Breast epithelium (tissue), 4 donors: ENCODE measurements at regions not wholly inside any gene's neighbourhood (a gene's known extent, or its start where the extent isn't known, plus 50 kb on each side); places are given as distances from the start of the nearest gene placed in this dataset.
"Not testable (repeated sequence)": the region's sequence is repeated elsewhere in the genome, so short reads cannot be mapped to it uniquely, and the experiment has no call there.

Experiments
- DNase-seq, 2 donors: peaks; one replicate each; pipeline ENCODE4 v3.0.0-alpha.2; 2019; ENCODE audit warnings: low spot score in 2 of 2
- H3K27ac ChIP-seq, 2 donors: fragments of 200-600 bp; sonication (generic) in 1 of 2; one replicate each; pipeline ENCODE4 v1.5.1; 2016 to 2019; ENCODE audit warnings: mild to moderate bottlenecking in 1 of 2
- H3K27me3 ChIP-seq, 2 donors: fragments of 200-600 bp; sonication (generic) in 1 of 2; one replicate each; pipeline versions ENCODE4 v1.5.1 to v1.6.0; 2017 to 2019; ENCODE audit warnings: control low read depth in 1 of 2, mild to moderate bottlenecking in 1 of 2
- H3K36me3 ChIP-seq: fragments of 200-600 bp; one replicate; pipeline ENCODE4 v1.5.1; 2019
- H3K4me1 ChIP-seq, 2 donors: fragments of 200-600 bp; sonication (generic); one replicate each; pipeline ENCODE4 v1.5.1; 2016 to 2019; ENCODE audit warnings: control low read depth in 1 of 2
- H3K4me3 ChIP-seq, 3 donors: fragments of 200-600 bp; sonication (generic); 1 replicate in 2 of 3; 2 replicates in 1 of 3; pipeline ENCODE4 v1.5.1; 2016 to 2019; ENCODE audit warnings: mild to moderate bottlenecking in 3 of 3, moderate library complexity in 2 of 3
- H3K9me3 ChIP-seq, 2 donors: fragments of 200-600 bp; sonication (generic) in 1 of 2; one replicate each; pipeline ENCODE4 v1.5.1; 2016 to 2019; ENCODE audit warnings: control low read depth in 1 of 2
- POLR2A ChIP-seq: fragments of 450-650 bp; IDR thresholded peaks from one replicate; pipeline ENCODE4 v1.6.1; 2016; ENCODE audit warnings: antibody characterized with exemption, mild to moderate bottlenecking, moderate library complexity
- POLR2AphosphoS5 ChIP-seq, 3 donors: sonication (generic); formaldehyde crosslinking; IDR thresholded peaks; one replicate each; pipeline ENCODE4 v1.6.1; 2017; ENCODE audit warnings: antibody characterized with exemption in 3 of 3
- intact Hi-C: fragments of 100-400 bp; cut with DNase I; formaldehyde crosslinking; loops from one replicate; pipeline ENCODE4 v1.15.1; 2023; ENCODE audit warnings: low total_unique reads
- TF ChIP-seq, protein P1 (sequence below), 3 donors: fragments of 450-650 bp; IDR thresholded peaks; one replicate each; pipeline ENCODE4 v1.5.1; 2016 to 2017; ENCODE audit warnings: antibody characterized with exemption in 3 of 3, mild to moderate bottlenecking in 3 of 3, moderate library complexity in 3 of 3

DNA sequence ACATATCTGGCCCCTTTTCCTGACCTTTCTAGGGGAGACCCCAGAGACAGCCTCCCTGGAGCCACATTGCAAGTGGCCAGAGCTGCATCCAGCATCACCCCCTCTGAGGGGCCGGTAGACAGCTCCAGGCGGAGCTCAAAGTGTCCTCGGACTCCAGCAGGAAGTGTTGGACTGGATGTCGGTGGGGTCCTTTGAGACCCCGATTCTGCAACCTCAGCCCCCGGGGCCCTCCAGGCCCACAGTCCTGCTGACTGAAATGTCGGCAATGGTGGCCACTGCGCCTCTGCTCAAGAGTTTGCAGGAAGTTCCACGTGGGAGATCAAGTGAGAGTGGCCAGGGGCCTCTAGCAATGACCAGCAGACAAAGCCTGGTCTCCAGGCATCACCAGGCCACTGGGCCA, 115.9 kb upstream of the FOXD4L5 start:
- H3K27ac ChIP-seq = no peak overlapping the region

DNA sequence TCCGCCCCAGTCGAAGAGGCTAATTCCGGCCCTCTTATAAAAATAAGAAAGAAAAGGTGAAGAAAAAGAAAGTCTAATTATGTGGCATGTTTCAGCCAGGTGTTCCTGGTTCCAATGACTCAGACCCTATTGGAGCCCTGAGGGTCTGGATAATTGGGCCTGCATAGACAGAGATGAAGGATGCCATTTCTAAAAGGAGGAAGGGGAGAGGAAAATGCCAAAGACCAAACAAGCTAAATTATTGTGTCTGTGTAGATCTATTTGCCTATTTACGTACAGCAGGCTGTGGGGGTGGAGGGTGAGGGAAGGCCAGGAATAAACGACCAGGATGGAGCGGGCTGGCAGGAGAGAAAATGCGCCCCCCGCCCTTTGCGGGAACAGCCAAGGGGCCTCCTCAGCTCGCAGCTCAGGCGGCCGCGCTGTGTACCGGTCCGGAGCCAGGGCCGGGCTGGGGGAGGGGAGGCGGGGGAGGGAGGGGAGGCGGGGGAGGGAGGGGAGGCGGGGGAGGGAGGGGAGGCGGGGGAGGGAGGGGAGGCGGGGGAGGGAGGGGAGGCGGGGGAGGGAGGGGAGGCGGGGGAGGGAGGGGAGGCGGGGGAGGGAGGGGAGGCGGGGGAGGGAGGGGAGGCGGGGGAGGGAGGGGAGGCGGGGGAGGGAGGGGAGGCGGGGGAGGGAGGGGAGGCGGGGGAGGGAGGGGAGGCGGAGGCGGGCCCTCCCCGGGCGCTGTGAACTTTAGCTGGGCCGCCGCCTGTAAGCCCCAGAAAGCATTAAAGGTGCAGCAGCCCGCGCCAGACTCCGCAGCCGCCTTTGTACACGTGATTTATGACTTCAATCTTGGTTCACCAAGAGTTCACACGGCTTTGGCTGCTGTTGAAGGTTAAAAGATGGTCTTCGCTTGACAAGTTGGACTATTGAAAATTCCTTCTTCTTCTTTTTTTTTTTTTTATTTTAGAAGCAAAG, 113.0 kb upstream of the FOXD4L5 start:
- not testable (repeated sequence) for H3K4me3 ChIP-seq, H3K27ac ChIP-seq
- peak in 1 of 2 donors; percentile 10 for DNase-seq

More for the DNA sequence above, 115.9 kb upstream of the FOXD4L5 start:
- no peaks in the 10 kb centered on the region for H3K4me1 ChIP-seq
- H3K27me3 ChIP-seq = no peaks in the 10 kb centered on the region
- no peaks in the 10 kb centered on the region for H3K36me3 ChIP-seq
- H3K9me3 ChIP-seq = peaks cover 8 to 10% of the 10 kb centered on the region in 2 donors
- H3K4me3 ChIP-seq = no peak overlapping the region
- TF ChIP-seq POLR2AphosphoS5 (IDR thresholded peaks at IDR 0.05) (no peak), POLR2A (no peak)
- TF ChIP-seq, protein P1, sequence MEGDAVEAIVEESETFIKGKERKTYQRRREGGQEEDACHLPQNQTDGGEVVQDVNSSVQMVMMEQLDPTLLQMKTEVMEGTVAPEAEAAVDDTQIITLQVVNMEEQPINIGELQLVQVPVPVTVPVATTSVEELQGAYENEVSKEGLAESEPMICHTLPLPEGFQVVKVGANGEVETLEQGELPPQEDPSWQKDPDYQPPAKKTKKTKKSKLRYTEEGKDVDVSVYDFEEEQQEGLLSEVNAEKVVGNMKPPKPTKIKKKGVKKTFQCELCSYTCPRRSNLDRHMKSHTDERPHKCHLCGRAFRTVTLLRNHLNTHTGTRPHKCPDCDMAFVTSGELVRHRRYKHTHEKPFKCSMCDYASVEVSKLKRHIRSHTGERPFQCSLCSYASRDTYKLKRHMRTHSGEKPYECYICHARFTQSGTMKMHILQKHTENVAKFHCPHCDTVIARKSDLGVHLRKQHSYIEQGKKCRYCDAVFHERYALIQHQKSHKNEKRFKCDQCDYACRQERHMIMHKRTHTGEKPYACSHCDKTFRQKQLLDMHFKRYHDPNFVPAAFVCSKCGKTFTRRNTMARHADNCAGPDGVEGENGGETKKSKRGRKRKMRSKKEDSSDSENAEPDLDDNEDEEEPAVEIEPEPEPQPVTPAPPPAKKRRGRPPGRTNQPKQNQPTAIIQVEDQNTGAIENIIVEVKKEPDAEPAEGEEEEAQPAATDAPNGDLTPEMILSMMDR (IDR thresholded peaks at IDR 0.05) = no peak
- intact Hi-C loops = no loop called here
- no peak for DNase-seq

DNA sequence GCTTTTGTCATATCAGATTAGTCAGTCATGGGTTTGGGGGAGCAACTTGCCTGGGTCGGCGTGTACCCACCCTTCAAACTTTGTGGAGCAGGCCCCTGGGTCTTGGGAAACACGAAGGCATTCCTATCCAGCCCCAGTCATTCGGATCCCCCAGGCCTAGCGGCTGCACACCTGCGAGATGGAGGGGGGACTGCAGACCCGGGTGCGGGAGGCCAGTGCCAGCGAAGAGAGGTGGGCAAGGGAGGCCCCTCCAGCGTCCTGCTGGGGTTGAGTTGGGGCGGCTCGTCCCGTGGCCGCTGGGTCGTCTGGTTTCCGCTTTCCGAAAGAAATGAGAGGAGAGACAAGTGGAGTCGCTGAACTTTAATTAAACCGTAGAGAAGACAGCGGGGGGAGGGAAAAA, 112.2 kb upstream of the FOXD4L5 start:
- H3K9me3 ChIP-seq, DNase-seq, H3K36me3 ChIP-seq, H3K4me3 ChIP-seq, H3K27me3 ChIP-seq, intact Hi-C loops, H3K27ac ChIP-seq, H3K4me1 ChIP-seq: not testable (repeated sequence)

More for the DNA sequence above, 113.0 kb upstream of the FOXD4L5 start:
- H3K36me3 ChIP-seq, intact Hi-C loops, H3K27me3 ChIP-seq, H3K4me1 ChIP-seq: not testable (repeated sequence)
- H3K9me3 ChIP-seq = peaks cover 8 to 10% of the 10 kb centered on the region in 2 donors

DNA sequence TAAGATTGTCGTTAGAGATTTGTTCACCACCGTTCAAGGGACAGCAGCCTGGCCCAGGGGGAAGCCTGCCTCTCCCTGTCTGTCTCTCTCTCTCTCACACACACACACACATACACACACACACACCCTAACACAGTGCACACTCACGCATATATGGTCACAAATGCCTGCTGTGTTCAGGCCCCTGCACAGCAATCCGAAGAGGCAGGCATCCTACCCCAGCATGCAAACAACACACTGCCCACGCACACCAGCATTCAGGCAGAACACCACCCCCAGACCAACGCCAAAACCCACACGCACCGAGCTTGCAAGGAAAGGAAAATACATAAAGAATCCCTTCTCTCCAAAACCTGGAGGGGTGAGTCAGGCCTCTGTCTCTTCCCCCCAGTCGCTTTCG, 111.6 kb upstream of the FOXD4L5 start:
- H3K4me1 ChIP-seq, H3K27me3 ChIP-seq, H3K9me3 ChIP-seq, H3K36me3 ChIP-seq, H3K4me3 ChIP-seq, intact Hi-C loops, H3K27ac ChIP-seq, DNase-seq: not testable (repeated sequence)

DNA sequence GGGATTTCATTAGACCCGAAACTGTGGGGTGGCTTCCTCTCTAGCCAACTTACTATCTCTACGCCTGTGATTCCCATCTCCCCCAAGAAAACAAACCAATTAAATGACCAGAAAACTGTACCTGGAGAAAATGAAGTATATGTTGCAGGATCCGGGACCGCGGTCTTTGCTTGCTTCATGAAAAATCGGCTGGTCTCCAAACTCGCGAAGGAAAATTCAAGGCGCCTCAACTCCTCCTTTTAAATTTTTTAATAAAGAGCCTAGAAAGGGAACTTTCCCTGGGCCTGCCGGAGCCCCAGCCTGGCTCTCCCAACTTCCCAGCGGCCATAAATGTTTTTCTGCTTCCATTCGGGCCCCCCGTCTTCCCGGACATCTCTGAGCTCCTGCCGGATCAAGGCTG, 110.8 kb upstream of the FOXD4L5 start:
- H3K4me3 ChIP-seq, H3K27ac ChIP-seq, intact Hi-C loops: not testable (repeated sequence)

DNA sequence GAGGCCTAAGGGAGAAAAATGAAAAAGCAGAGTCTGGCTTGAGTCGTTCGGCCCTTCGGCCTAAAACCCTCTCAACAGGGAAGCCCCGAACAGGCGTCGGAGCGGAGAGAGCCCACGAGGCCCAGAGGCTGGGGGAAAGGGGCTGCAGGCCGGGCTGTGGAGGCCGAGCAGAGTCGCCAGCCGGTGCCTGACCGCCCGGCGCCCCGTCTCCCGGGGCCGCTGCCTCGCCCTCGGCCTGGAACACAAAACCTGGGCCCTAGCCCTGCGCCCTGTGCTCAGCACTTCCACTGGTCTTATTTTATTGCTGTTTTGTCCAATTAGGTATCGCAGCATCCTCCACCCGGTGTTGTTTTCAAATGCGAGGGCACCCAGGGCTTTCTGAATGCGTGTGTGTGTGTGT, 110.1 kb upstream of the FOXD4L5 start:
- DNase-seq, intact Hi-C loops, H3K27me3 ChIP-seq, H3K4me3 ChIP-seq, H3K36me3 ChIP-seq, H3K4me1 ChIP-seq, H3K9me3 ChIP-seq, H3K27ac ChIP-seq: not testable (repeated sequence)

More for the DNA sequence above, 110.8 kb upstream of the FOXD4L5 start:
- not testable (repeated sequence) for H3K9me3 ChIP-seq, H3K36me3 ChIP-seq, H3K4me1 ChIP-seq, H3K27me3 ChIP-seq
- DNase-seq = peak in 1 of 2 donors; percentile 2

DNA sequence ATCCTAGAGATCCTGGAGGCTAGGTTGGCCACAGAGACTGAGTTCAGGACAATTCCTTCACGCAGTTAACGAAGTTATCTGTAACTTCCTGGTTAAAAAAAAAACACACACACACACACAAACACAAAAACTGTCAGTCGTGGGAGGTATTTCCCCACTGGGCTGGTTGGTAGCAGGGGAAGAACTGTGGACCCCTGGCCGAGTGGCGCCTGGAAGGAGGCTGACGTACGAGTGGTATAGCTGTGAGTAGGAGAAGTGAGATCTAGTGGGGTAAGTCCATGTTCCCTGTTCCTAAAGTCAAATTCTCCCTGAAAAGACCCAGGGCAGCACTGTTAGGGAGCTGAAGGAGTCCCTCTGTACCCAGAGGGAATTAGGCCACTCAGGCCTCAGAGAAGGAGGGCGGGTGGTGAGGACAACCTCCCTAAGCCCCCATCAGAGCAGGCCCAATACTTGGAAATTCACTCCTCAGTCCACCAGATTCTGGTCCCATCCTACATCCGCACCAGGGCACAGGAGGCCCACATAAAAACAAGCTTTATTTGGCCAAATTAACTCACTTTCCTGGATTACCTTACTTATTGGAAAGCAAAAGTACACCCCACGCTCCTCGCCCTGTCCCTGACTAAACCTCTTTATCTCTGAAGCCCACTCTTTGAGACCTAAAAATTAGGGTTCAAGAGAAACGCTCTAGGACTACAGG, 108.3 kb upstream of the FOXD4L5 start:
- H3K27me3 ChIP-seq, H3K27ac ChIP-seq, H3K4me1 ChIP-seq, H3K9me3 ChIP-seq, H3K36me3 ChIP-seq, intact Hi-C loops, DNase-seq, H3K4me3 ChIP-seq: not testable (repeated sequence)

DNA sequence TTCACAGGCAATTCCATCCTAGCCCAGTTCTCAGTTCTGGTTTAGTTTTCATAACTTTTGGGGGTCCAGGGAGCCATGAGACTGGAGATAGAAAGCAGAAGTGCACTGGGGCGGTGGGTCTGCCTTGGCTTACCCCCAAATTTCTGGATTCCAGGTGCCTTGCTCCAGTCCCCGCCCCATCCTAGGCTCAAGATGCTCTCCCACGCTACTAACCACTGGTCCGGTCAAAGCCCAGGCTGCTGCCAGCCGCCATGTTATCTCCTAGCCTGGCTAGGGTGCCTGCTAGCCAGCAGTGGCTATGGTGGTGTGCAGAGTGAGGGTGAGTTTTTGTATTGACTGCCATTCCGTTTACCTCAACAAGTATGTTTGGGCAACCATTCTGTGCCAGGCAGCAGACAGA, 107.6 kb upstream of the FOXD4L5 start:
- H3K9me3 ChIP-seq, H3K27me3 ChIP-seq, intact Hi-C loops, H3K4me1 ChIP-seq, H3K27ac ChIP-seq, H3K4me3 ChIP-seq, DNase-seq, H3K36me3 ChIP-seq: not testable (repeated sequence)

DNA sequence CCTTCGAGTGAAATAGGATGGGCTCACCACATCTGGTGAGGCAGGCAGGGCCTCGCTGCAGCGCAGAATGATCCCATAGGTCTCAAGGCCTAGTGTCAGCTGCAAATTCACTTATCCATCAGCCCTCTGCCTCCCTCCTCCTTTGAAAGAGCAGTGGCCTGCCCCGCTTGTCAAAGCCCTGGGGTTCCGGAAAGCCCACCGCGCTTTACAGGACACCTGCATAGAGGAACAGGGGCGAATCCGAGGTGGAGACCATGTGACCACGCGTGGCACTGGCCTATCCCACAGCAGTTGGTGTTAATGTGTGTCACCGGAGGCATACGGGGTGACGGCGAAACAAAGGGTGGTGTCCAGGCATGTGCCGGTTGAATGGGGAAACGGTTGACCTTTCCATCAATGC, 104.7 kb upstream of the FOXD4L5 start:
- H3K27ac ChIP-seq, H3K4me3 ChIP-seq, H3K36me3 ChIP-seq, H3K4me1 ChIP-seq, H3K27me3 ChIP-seq, intact Hi-C loops, H3K9me3 ChIP-seq: not testable (repeated sequence)
- peak; percentile 17 to 83 for DNase-seq

DNA sequence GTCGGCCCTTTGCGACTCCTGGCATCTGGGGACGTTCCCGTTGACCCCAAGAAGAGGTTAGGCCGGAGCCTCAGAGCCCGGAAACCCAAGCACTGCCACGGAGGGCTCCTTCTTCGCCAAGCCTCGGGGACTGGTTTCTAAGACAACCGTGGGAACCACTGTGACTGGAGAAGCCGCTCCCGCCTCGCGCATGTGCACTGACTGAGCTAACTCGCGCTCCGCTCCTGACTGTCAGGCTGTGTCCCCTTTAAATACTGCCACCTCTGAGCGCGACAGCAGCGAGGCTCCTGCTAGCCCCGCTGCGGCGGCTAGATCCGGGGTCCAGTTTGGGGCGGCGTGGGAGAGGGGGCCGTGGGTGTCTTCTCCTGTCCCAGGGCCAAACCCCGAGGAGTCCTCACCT, 104.2 kb upstream of the FOXD4L5 start:
- H3K27me3 ChIP-seq, H3K4me3 ChIP-seq, H3K36me3 ChIP-seq, H3K4me1 ChIP-seq, intact Hi-C loops, H3K27ac ChIP-seq: not testable (repeated sequence)
- peak in 1 of 2 donors; percentile 13 for DNase-seq
- peaks cover 0 to 13% of the 10 kb centered on the region in 2 donors for H3K9me3 ChIP-seq

DNA sequence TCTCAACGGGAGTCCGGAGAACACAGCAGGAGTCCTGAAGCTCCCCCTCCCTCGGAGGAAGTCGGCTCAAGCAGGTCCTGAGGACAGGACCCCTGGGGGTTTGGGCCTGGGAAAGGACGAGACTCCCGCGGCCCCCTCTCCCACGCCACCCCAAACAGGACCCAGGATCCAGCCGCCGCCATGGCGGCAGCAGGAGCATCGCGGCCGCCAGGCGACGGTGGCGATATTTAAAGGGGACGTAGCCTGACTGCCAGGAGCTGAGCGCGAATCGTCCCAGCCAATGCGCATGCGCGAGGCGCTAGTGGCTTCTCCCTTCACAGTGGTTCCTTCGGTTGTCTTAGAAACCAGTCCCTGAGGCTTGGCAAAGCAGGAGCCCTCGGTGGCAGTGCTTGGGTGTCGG, 101.7 kb upstream of the FOXD4L5 start:
- peak overlapping the region in 1 of 2 donors; percentile 71 for H3K27ac ChIP-seq
- H3K4me1 ChIP-seq, H3K36me3 ChIP-seq, intact Hi-C loops, H3K27me3 ChIP-seq: not testable (repeated sequence)
- H3K9me3 ChIP-seq = peaks cover 0 to 22% of the 10 kb centered on the region in 2 donors
- DNase-seq = peak; percentile 39 to 70
- peak overlapping the region; percentile 33 to 64 (median 33) for H3K4me3 ChIP-seq

DNA sequence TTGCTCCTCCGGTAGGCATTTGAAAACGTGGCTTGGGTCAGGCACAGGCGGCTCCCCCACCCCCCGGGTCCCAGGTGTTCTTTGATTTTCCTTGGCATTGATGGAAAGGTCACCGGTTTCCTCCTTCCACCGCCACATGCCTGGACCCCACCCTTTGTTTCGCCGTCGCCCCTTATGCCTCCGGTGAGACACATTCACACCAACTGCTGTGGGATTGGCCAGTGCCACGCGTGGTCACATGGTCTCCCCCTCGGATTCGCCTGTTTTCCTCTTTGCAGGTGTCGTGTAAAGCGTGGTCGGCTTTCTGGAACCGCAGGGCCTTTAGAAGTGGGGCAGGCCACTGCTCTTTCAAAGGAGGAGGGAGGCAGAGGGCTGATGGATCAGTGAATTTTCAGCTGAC, 101.2 kb upstream of the FOXD4L5 start:
- H3K9me3 ChIP-seq = peaks cover 0 to 22% of the 10 kb centered on the region in 2 donors
- intact Hi-C loops, H3K27me3 ChIP-seq, H3K4me3 ChIP-seq, H3K36me3 ChIP-seq, H3K27ac ChIP-seq, H3K4me1 ChIP-seq: not testable (repeated sequence)
- peak in 1 of 2 donors; percentile 13 for DNase-seq
